Urinary bladder (tissue), 3 donors: ENCODE measurements at regions not wholly inside any gene's neighbourhood (a gene's known extent, or its start where the extent isn't known, plus 50 kb on each side); places are given as distances from the start of the nearest gene placed in this dataset.
"Not testable (repeated sequence)": the region's sequence is repeated elsewhere in the genome, so short reads cannot be mapped to it uniquely, and the experiment has no call there.

ENCODE experiments used
- DNase-seq: peaks from one replicate; pipeline ENCODE4 v3.0.0-alpha.2; 2015; ENCODE audit errors: extremely low spot score
- H3K27ac ChIP-seq: one replicate; pipeline ENCODE4 v1.5.1; 2013; ENCODE audit warnings: low read depth, mild to moderate bottlenecking, moderate library complexity
- H3K36me3 ChIP-seq: one replicate; pipeline ENCODE4 v1.6.1; 2013; ENCODE audit warnings: mild to moderate bottlenecking, moderate library complexity; ENCODE audit not compliant: insufficient read depth
- H3K4me1 ChIP-seq: one replicate; pipeline ENCODE4 v1.6.1; 2013; ENCODE audit warnings: mild to moderate bottlenecking, moderate library complexity; ENCODE audit not compliant: insufficient read depth
- H3K4me3 ChIP-seq: one replicate; pipeline ENCODE4 v1.5.1; 2013; ENCODE audit warnings: low read depth, low read length
- WGBS: extraction: QIAGEN DNeasy Blood & Tissue Kit; methylation state at CpG from one replicate; pipeline ENCODE4 v1.1.7; 2013; 5-methylcytosine and 5-hydroxymethylcytosine counted together
- donor health status: healthy with polysubstance abuse.
- donor health status: healthy.

- H3K27ac ChIP-seq, DNase-seq, H3K4me1 ChIP-seq, H3K36me3 ChIP-seq, H3K4me3 ChIP-seq: not testable (repeated sequence)
- 93% methylated on average over 6 of the region's 6 CpGs for WGBS
Measured at GRCh38 chr13:56188582-56188981, 952.1 kb upstream of the PRR20A start.

- WGBS: 48% methylated on average over 1 of the region's 1 CpG
- Histone ChIP-seq H3K27ac (no peak overlapping the region), H3K4me3 (no peak overlapping the region), H3K36me3 (no peaks in the 10 kb centered on the region), H3K4me1 (no peaks in the 10 kb centered on the region)
- no peak for DNase-seq
Measured at GRCh38 chr13:56189439-56189838, 951.3 kb upstream of the PRR20A start.

- H3K36me3 ChIP-seq: no peaks in the 10 kb centered on the region
- H3K4me3 ChIP-seq: no peak overlapping the region
- WGBS: 77% methylated on average over 5 of the region's 5 CpGs
Measured at GRCh38 chr13:56189978-56190377, 950.7 kb upstream of the PRR20A start.

DNA sequence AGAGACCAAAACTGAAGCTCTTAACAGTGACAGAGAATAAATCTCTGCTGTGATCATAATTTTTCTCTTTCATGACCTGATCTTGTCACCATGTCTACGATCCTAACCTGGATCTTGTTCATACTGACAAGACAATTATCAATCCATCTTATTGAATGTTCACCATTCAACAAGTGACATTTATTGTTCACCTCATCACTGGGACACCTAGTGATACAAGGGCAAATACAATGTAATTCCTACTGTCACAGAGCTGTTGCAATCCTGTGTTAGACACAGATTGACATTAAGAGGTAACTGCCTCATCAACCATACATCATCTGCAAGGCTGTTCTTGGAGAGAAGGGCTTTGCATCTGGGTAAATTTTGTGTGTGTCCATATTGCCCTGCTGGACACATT is 942.4 kb upstream of the PRR20A start:
- H3K27ac ChIP-seq: no peak overlapping the region
- H3K36me3 ChIP-seq: no peaks in the 10 kb centered on the region
- no peak for DNase-seq
- no peak overlapping the region for H3K4me3 ChIP-seq
- H3K4me1 ChIP-seq: no peaks in the 10 kb centered on the region
- 48% methylated on average over 1 of the region's 1 CpG for WGBS

More at GRCh38 chr13:56189978-56190377, 950.7 kb upstream of the PRR20A start:
- DNase-seq: no peak
- no peak overlapping the region for H3K27ac ChIP-seq
- H3K4me1 ChIP-seq: no peaks in the 10 kb centered on the region

DNA sequence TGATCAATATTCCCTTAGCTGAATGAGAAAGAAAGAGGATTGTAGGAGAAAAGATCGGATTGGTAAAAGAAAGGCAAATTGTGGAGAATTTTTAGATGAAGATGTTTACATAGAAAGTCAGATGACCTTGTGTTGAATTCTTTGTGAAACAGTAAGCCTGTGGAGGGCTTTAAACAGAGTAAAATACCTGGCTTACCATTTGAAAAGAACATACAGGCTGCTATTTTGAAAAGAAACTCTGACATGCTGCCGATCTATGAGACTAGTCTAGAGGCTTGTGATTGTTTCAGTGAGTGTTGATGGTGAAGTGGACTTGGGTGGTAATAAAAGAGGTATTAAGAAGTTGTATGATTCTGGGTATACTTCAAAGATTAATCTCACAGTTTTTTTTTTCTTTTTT is 938.9 kb upstream of the PRR20A start:
- 66% methylated on average over 2 of the region's 2 CpGs for WGBS
- Histone ChIP-seq H3K4me1 (no peaks in the 10 kb centered on the region), H3K4me3 (no peak overlapping the region), H3K27ac (no peak overlapping the region), H3K36me3 (no peaks in the 10 kb centered on the region)
- no peak for DNase-seq

GRCh38 chr13:56216221-56216620 is 924.5 kb upstream of the PRR20A start:
- 84% methylated on average over 1 of the region's 1 CpG for WGBS
- no peak for DNase-seq
- Histone ChIP-seq H3K4me1 (no peaks in the 10 kb centered on the region), H3K27ac (no peak overlapping the region), H3K4me3 (no peak overlapping the region), H3K36me3 (no peaks in the 10 kb centered on the region)

DNA sequence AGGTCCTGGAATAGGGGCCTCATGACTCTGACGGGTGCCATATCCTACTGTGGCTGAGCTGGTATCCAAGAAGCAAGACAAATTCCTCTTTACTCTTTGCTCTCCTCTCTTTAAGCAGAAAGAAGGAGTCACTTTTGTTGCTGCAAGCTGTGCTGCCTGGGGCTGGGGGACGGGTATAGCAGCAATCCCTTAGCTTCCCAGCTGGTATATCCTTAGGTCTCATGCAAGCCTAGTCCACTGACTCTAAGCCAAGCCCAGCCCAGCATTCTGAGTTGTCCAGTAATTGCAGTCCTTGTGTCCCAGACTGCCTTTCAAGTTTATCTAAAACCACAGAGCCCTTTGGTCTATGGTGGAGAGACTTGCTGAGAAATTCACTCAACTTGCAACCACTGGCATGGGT is 893.0 kb upstream of the PRR20A start:
- no peaks in the 10 kb centered on the region for H3K36me3 ChIP-seq
- H3K4me3 ChIP-seq: no peak overlapping the region
- no peaks in the 10 kb centered on the region for H3K4me1 ChIP-seq
- 74% methylated on average over 2 of the region's 2 CpGs for WGBS
- DNase-seq: no peak
- no peak overlapping the region for H3K27ac ChIP-seq

GRCh38 chr13:56271686-56272085 is 869.0 kb upstream of the PRR20A start:
- H3K4me1 ChIP-seq: no peaks in the 10 kb centered on the region
- 60% methylated on average over 1 of the region's 1 CpG for WGBS
- no peak overlapping the region for H3K27ac ChIP-seq
- H3K36me3 ChIP-seq: no peaks in the 10 kb centered on the region
- no peak overlapping the region for H3K4me3 ChIP-seq
- no peak for DNase-seq

- H3K36me3 ChIP-seq: no peaks in the 10 kb centered on the region
- H3K4me1 ChIP-seq: no peaks in the 10 kb centered on the region
Measured at GRCh38 chr13:56283262-56283828, 857.4 kb upstream of the PRR20A start.

DNA sequence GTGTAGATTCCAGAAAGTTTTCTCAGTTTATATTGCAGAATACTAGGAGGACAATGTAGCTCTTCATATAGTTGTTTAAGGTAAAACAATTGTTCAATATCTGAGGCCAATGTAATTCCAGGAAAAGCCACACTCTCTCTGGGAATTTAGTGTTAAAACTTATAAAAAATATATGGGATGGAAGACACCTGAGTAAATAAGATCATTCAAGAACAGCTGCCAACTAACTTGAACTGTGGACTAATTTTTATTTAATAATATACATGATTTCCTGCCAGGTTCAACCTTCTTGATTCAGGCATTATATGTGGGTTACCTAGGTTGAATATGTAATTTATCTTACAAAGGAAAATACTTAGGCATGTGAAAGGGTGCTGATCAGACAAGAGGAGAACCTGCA is 841.1 kb upstream of the PRR20A start:
- no peak overlapping the region for H3K4me3 ChIP-seq
- no peaks in the 10 kb centered on the region for H3K36me3 ChIP-seq
- H3K4me1 ChIP-seq: no peaks in the 10 kb centered on the region
- no peak for DNase-seq
- H3K27ac ChIP-seq: no peak overlapping the region

More at GRCh38 chr13:56283262-56283828, 857.4 kb upstream of the PRR20A start:
- DNase-seq: no peak
- Histone ChIP-seq H3K27ac (no peak overlapping the region), H3K4me3 (no peak overlapping the region)
- 65% methylated on average over 4 of the region's 4 CpGs for WGBS

DNA sequence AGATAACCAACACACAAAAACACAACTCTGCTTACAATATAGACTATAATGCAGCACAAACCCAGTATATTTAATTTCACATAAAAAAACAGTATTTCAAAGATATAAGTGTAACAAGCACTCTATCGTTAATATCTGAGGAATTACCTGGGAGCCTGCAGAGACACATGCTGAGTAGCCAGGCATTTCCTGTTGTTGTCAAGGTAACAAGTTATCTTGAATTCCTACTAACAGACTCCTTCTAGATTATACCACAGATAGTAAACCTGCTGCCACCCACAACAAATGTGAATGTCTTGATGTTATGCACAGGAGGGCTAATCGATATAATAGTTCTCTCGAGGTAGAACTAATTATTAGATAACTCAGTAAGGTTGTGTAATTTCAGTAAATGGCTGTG is 826.0 kb upstream of the PRR20A start:
- Histone ChIP-seq H3K27ac (no peak overlapping the region), H3K4me3 (no peak overlapping the region), H3K36me3 (no peaks in the 10 kb centered on the region), H3K4me1 (no peaks in the 10 kb centered on the region)
- DNase-seq: no peak
- WGBS: 41% methylated on average over 3 of the region's 3 CpGs

GRCh38 chr13:56317841-56318240 is 822.9 kb upstream of the PRR20A start:
- Histone ChIP-seq H3K36me3 (no peaks in the 10 kb centered on the region), H3K4me1 (no peaks in the 10 kb centered on the region), H3K4me3 (no peak overlapping the region), H3K27ac (no peak overlapping the region)
- 93% methylated on average over 2 of the region's 2 CpGs for WGBS
- no peak for DNase-seq

DNA sequence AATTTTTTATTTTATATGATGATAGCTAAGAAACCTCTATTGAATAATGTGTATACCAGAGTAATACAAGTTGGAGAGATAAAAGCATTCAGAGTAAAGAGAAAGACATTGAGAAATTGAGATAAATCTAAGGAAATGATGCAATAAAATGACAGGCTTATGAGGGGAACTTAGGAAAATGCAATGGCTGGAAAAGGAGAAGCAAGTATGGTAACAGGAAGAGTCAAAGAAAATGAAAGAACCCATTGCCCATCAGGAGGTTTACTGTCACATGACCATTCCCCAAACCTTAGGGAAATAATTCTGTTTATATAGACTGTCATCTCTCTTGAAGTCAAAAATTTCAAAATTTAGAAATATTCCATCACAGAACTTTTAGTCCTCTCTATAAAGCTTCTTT is 808.0 kb upstream of the PRR20A start:
- H3K4me1 ChIP-seq: no peaks in the 10 kb centered on the region
- no peaks in the 10 kb centered on the region for H3K36me3 ChIP-seq
- H3K4me3 ChIP-seq: no peak overlapping the region
- DNase-seq: no peak
- H3K27ac ChIP-seq: no peak overlapping the region

DNA sequence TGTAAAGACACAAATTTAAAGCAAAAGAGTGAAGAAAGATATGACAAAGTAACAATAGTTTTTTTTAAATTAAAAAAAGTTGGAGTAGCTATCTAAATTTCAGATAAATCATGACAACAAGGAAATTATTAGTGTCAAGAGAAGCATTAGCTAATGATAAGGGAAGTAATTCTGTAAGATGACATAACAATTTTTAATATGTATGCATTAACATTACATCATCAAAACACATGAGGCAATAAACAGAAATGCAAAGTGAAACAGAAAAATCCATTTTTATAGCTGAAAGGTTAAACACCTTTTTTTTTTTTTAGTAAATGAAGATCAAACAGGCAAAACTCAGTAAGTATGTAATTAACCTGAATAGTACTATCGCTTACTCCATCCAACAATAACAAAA is 804.9 kb upstream of the PRR20A start:
- H3K4me3 ChIP-seq: no peak overlapping the region
- H3K36me3 ChIP-seq: no peaks in the 10 kb centered on the region
- no peak for DNase-seq
- 99% methylated on average over 1 of the region's 1 CpG for WGBS
- H3K27ac ChIP-seq: no peak overlapping the region
- H3K4me1 ChIP-seq: no peaks in the 10 kb centered on the region

DNA sequence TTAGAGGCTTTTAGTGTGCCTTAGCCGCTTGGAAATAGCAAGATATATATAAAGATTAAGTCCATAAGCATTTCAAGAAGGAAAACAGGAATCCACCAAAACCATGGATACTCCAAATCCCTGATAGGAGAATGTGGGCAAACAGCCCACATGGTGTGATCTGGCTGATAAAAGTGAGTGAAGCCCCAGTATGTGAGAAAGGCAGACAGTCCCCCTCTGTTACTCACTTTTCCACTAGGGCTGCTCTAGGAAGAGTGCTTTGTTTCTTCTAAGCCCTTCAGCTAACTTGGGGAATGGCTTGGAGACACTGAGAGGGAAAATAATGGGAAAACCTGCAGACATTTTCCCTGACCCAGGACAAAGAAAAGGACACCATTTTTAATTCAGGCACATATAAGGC is 802.3 kb upstream of the PRR20A start:
- H3K4me1 ChIP-seq: no peaks in the 10 kb centered on the region
- WGBS: 53% methylated on average over 1 of the region's 1 CpG
- no peaks in the 10 kb centered on the region for H3K36me3 ChIP-seq
- no peak overlapping the region for H3K4me3 ChIP-seq
- H3K27ac ChIP-seq: no peak overlapping the region
- no peak for DNase-seq
